OCI-LY7 (cell line): ENCODE measurements at regions not wholly inside any gene's neighbourhood (a gene's known extent, or its start where the extent isn't known, plus 50 kb on each side); places are given as distances from the start of the nearest gene placed in this dataset.

Source experiments
- BruUV-seq: library from RNA; stranded (reverse); fragments of 400-500 nt; replicated peaks from 2 replicates; lab custom pipeline; 2021; lab: Mats Ljungman, UMichigan
- CTCF ChIA-PET: fragments of 300-600 bp; sonication (Branson Sonifier 250); formaldehyde crosslinking; loops from one replicate; lab custom pipeline; 2022; ENCODE audit warnings: antibody characterized with exemption; ENCODE audit not compliant: unreplicated experiment; lab: Charles Lee
- POLR2A ChIA-PET: fragments of 300-600 bp; sonication (Branson Sonifier 250); formaldehyde crosslinking; loops from one replicate; lab custom pipeline; 2022; ENCODE audit warnings: antibody characterized with exemption; lab: Charles Lee
- DNase-seq: peaks from one replicate; pipeline ENCODE4 v3.0.0-alpha.2; 2015; ENCODE audit warnings: low spot score
- H2AFZ ChIP-seq: fragments of 200-600 bp; sonication (generic), shearing (Covaris generic); 2 replicates; pipeline ENCODE4 v1.6.1; 2014; ENCODE audit warnings: mild to moderate bottlenecking, antibody characterized with exemption, low read length, moderate library complexity
- H3K27ac ChIP-seq: fragments of 200-600 bp; sonication (generic); 2 replicates; pipeline ENCODE4 v1.5.1; 2014; ENCODE audit warnings: mixed run types, low read depth, mild to moderate bottlenecking, moderate library complexity, low read length, inconsistent platforms; ENCODE audit not compliant: poor library complexity, severe bottlenecking
- H3K36me3 ChIP-seq: fragments of 200-600 bp; sonication (generic); 2 replicates; pipeline ENCODE4 v1.6.1; 2014; ENCODE audit warnings: mild to moderate bottlenecking, antibody characterized with exemption, low read length, moderate library complexity, mixed read lengths; ENCODE audit not compliant: insufficient read depth
- H3K4me1 ChIP-seq: fragments of 200-600 bp; sonication (generic); 2 replicates; pipeline ENCODE4 v1.5.1; 2014; ENCODE audit warnings: mild to moderate bottlenecking, low read length; ENCODE audit not compliant: insufficient read depth, poor library complexity, severe bottlenecking
- H3K4me2 ChIP-seq: fragments of 200-600 bp; sonication (generic); 2 replicates; pipeline ENCODE4 v1.6.1; 2014; ENCODE audit warnings: mild to moderate bottlenecking, low read length
- H3K4me3 ChIP-seq: fragments of 200-600 bp; sonication (generic); 2 replicates; pipeline ENCODE4 v1.5.1; 2014; ENCODE audit warnings: mild to moderate bottlenecking, low read depth, low read length; ENCODE audit not compliant: poor library complexity, severe bottlenecking
- H3K79me2 ChIP-seq: fragments of 200-600 bp; sonication (generic); 2 replicates; pipeline ENCODE4 v1.6.1; 2016; ENCODE audit warnings: low read depth, mild to moderate bottlenecking, low read length, moderate library complexity, mixed read lengths; ENCODE audit not compliant: insufficient read depth
- H3K9me2 ChIP-seq: fragments of 200-600 bp; sonication (generic); 2 replicates; pipeline ENCODE4 v1.6.1; 2016; ENCODE audit warnings: mild to moderate bottlenecking, low read length, mixed read lengths; ENCODE audit not compliant: insufficient read depth
- H3K9me3 ChIP-seq: fragments of 200-600 bp; sonication (generic); 2 replicates; pipeline ENCODE4 v1.6.1; 2014; ENCODE audit warnings: mild to moderate bottlenecking, mixed run types, low read length, mixed read lengths
- H4K20me1 ChIP-seq: fragments of 200-600 bp; sonication (generic); 2 replicates; pipeline ENCODE4 v1.6.1; 2014; ENCODE audit warnings: mild to moderate bottlenecking, antibody characterized with exemption, low read length, moderate library complexity, mixed read lengths; ENCODE audit not compliant: insufficient read depth
- CTCF ChIP-seq: fragments of 200-600 bp; sonication (generic); conservative IDR thresholded peaks from 2 replicates; pipeline ENCODE4 v1.5.1; 2014; ENCODE audit warnings: mild to moderate bottlenecking, antibody characterized with exemption, low read length, moderate library complexity, mixed read lengths
- EZH2phosphoT487 ChIP-seq: fragments of 200-600 bp; sonication (generic); IDR thresholded peaks from 2 replicates; pipeline ENCODE4 v1.6.1; 2018; ENCODE audit warnings: low read depth, borderline replicate concordance, mild to moderate bottlenecking, mixed run types, antibody characterized with exemption, low read length, moderate library complexity, mixed read lengths
- intact Hi-C: fragments of 100-400 bp; cut with micrococcal nuclease; formaldehyde crosslinking; loops from one replicate; pipeline ENCODE4 v1.10.0; 2022; ENCODE audit not compliant: unreplicated experiment

- no peak overlapping the region for H3K4me3 ChIP-seq
- H3K79me2 ChIP-seq: no peaks in the 10 kb centered on the region
- H3K9me3 ChIP-seq: no peaks in the 10 kb centered on the region
- H3K9me2 ChIP-seq: no peaks in the 10 kb centered on the region
- ChIA-PET POLR2A (interaction anchor here (0.9 kb wide), 1 partner anchor 14 kb away, joined by 3 read pairs; no protein-coding TSS in a partner anchor), CTCF (no interaction called here)
- no peak overlapping the region for H2AFZ ChIP-seq
- no peak overlapping the region for H3K27ac ChIP-seq
- TF ChIP-seq EZH2phosphoT487: no peak
- TF ChIP-seq CTCF: no peak
- no peaks in the 10 kb centered on the region for H4K20me1 ChIP-seq
- no TSS peak for BruUV-seq
- H3K4me2 ChIP-seq: no peak overlapping the region
- intact Hi-C loops: no loop called here
- H3K36me3 ChIP-seq: no peaks in the 10 kb centered on the region
- no peak for DNase-seq
- H3K4me1 ChIP-seq: no peaks in the 10 kb centered on the region
Observed at GRCh38 chr4:189409158-189409557, 531.5 kb upstream of the FRG1 start.

- no peak overlapping the region for H3K4me3 ChIP-seq
- POLR2A ChIA-PET: no interaction called here
- CTCF ChIA-PET: no interaction called here
- no peak overlapping the region for H3K27ac ChIP-seq
- no peaks in the 10 kb centered on the region for H3K9me2 ChIP-seq
- TF ChIP-seq EZH2phosphoT487: no peak
- no peak for TF ChIP-seq CTCF
- no peaks in the 10 kb centered on the region for H3K36me3 ChIP-seq
- H4K20me1 ChIP-seq: no peaks in the 10 kb centered on the region
- H3K9me3 ChIP-seq: no peaks in the 10 kb centered on the region
- no TSS peak for BruUV-seq
- no peak for DNase-seq
- intact Hi-C loops: no loop called here
- H3K4me1 ChIP-seq: no peaks in the 10 kb centered on the region
- no peak overlapping the region for H2AFZ ChIP-seq
- H3K4me2 ChIP-seq: no peak overlapping the region
- H3K79me2 ChIP-seq: no peaks in the 10 kb centered on the region
Observed at GRCh38 chr4:189414021-189414420, 526.7 kb upstream of the FRG1 start.

GRCh38 chr4:189420572-189420971 lies 520.1 kb upstream of the FRG1 start:
- Histone ChIP-seq H4K20me1 (no peaks in the 10 kb centered on the region), H3K79me2 (no peaks in the 10 kb centered on the region), H2AFZ (no peak overlapping the region), H3K27ac (no peak overlapping the region), H3K4me3 (no peak overlapping the region), H3K4me1 (no peaks in the 10 kb centered on the region), H3K4me2 (no peak overlapping the region), H3K36me3 (no peaks in the 10 kb centered on the region), H3K9me2 (no peaks in the 10 kb centered on the region), H3K9me3 (no peaks in the 10 kb centered on the region)
- POLR2A ChIA-PET: no interaction called here
- TF ChIP-seq CTCF (no peak), EZH2phosphoT487 (no peak)
- BruUV-seq: no TSS peak
- intact Hi-C loops: no loop called here
- no peak for DNase-seq
- CTCF ChIA-PET: no interaction called here
